PC-9 (cell line): ENCODE measurements at regions not wholly inside any gene's neighbourhood (a gene's known extent, or its start where the extent isn't known, plus 50 kb on each side); places are given as distances from the start of the nearest gene placed in this dataset.

Experiments
- BruUV-seq: library from RNA; stranded (reverse); fragments of 400-500 nt; replicated peaks from 2 replicates; lab custom pipeline; 2021; lab: Mats Ljungman, UMichigan
- CTCF ChIA-PET: fragments of 300-600 bp; sonication (Branson Sonifier 250); formaldehyde crosslinking; loops from one replicate; lab custom pipeline; 2022; ENCODE audit warnings: antibody characterized with exemption; lab: Charles Lee
- POLR2A ChIA-PET: fragments of 300-600 bp; sonication (Branson Sonifier 250); formaldehyde crosslinking; loops from one replicate; lab custom pipeline; 2022; ENCODE audit warnings: antibody characterized with exemption; ENCODE audit not compliant: unreplicated experiment; lab: Charles Lee
- DNase-seq, 2 experiments: peaks; one replicate each; pipeline versions ENCODE4 v3.0.0 to v3.0.0-alpha.2; 2015 to 2022; ENCODE audit warnings: mixed read lengths in 1 of 2
- H2AFZ ChIP-seq: fragments of 200-600 bp; sonication (generic); 2 replicates; pipeline ENCODE4 v1.8.1; 2017; ENCODE audit warnings: antibody characterized with exemption
- H3F3A ChIP-seq: fragments of 200-600 bp; sonication (generic); 2 replicates; pipeline ENCODE4 v1.8.1; 2017; ENCODE audit warnings: antibody characterized with exemption, mild to moderate bottlenecking, low read depth; ENCODE audit not compliant: insufficient read depth
- H3K27ac ChIP-seq: fragments of 200-600 bp; sonication (generic); 2 replicates; pipeline ENCODE4 v1.6.1; 2016; ENCODE audit warnings: mixed run types
- H3K27me3 ChIP-seq: fragments of 200-600 bp; sonication (generic); 2 replicates; pipeline ENCODE4 v1.6.1; 2016; ENCODE audit warnings: low read depth, mixed run types; ENCODE audit not compliant: insufficient read depth
- H3K36me3 ChIP-seq: fragments of 200-600 bp; sonication (generic); 2 replicates; pipeline ENCODE4 v1.6.1; 2016; ENCODE audit warnings: low read depth, mixed run types
- H3K4me1 ChIP-seq: fragments of 200-600 bp; sonication (generic); replicated peaks from 2 replicates; pipeline ENCODE4 v1.6.1; 2016; ENCODE audit warnings: mixed run types; ENCODE audit not compliant: insufficient read depth
- H3K4me2 ChIP-seq: fragments of 200-600 bp; sonication (generic); 2 replicates; pipeline ENCODE4 v1.6.1; 2017; ENCODE audit warnings: mixed run types
- H3K4me3 ChIP-seq: fragments of 200-600 bp; sonication (generic); 2 replicates; pipeline ENCODE4 v1.6.1; 2016; ENCODE audit warnings: mixed run types
- H3K79me2 ChIP-seq: fragments of 200-600 bp; sonication (generic); 2 replicates; pipeline ENCODE4 v1.6.1; 2017; ENCODE audit warnings: low read depth, mixed run types
- H3K9me2 ChIP-seq: fragments of 200-600 bp; sonication (generic); 2 replicates; pipeline ENCODE4 v1.8.1; 2017; ENCODE audit warnings: mild to moderate bottlenecking; ENCODE audit not compliant: insufficient read depth
- H3K9me3 ChIP-seq: fragments of 200-600 bp; sonication (generic); 2 replicates; pipeline ENCODE4 v1.8.1; 2016; ENCODE audit warnings: low read depth; ENCODE audit not compliant: insufficient read depth
- H4K20me1 ChIP-seq: fragments of 200-600 bp; sonication (generic); 2 replicates; pipeline ENCODE4 v1.8.1; 2017; ENCODE audit not compliant: insufficient read depth
- CTCF ChIP-seq: fragments of 200-600 bp; sonication (generic); conservative IDR thresholded peaks from 2 replicates; pipeline ENCODE4 v1.6.1; 2017; ENCODE audit warnings: mixed run types, antibody characterized with exemption, mild to moderate bottlenecking, moderate library complexity
- EZH2 ChIP-seq: fragments of 200-600 bp; sonication (generic); IDR thresholded peaks from 2 replicates; pipeline ENCODE4 v1.8.0; 2017; ENCODE audit warnings: antibody characterized with exemption, low read depth
- intact Hi-C: fragments of 100-400 bp; cut with micrococcal nuclease; formaldehyde crosslinking; loops from one replicate; pipeline ENCODE4 v1.10.0; 2022; ENCODE audit not compliant: unreplicated experiment

- Histone ChIP-seq H3K4me3 (no peak overlapping the region), H3K4me2 (no peak overlapping the region), H2AFZ (no peak overlapping the region), H3K9me2 (no peaks in the 10 kb centered on the region), H4K20me1 (no peaks in the 10 kb centered on the region), H3K27ac (no peak overlapping the region), H3K4me1 (no peaks in the 10 kb centered on the region), H3K79me2 (no peaks in the 10 kb centered on the region), H3K36me3 (no peaks in the 10 kb centered on the region), H3F3A (no peaks in the 10 kb centered on the region), H3K9me3 (no peaks in the 10 kb centered on the region), H3K27me3 (no peaks in the 10 kb centered on the region)
- CTCF ChIA-PET, result no interaction called here
- intact Hi-C loops, result no loop called here
- no peak for DNase-seq
- no TSS peak for BruUV-seq
- POLR2A ChIA-PET, result no interaction called here
- TF ChIP-seq CTCF (no peak), EZH2 (no peak)
These were observed 76.5 kb upstream of the ADRB1 start for GRCh38 chr10:113967126-113967525.

- H3K36me3 ChIP-seq, result no peaks in the 10 kb centered on the region
- H3K9me2 ChIP-seq, result no peaks in the 10 kb centered on the region
- no peaks in the 10 kb centered on the region for H4K20me1 ChIP-seq
- H2AFZ ChIP-seq, result no peak overlapping the region
- DNase-seq, result no peak
- no peak overlapping the region for H3K4me2 ChIP-seq
- BruUV-seq, result no TSS peak
- no peaks in the 10 kb centered on the region for H3K79me2 ChIP-seq
- intact Hi-C loops, result no loop called here
- TF ChIP-seq CTCF (no peak), EZH2 (no peak)
- H3F3A ChIP-seq, result no peaks in the 10 kb centered on the region
- no peaks in the 10 kb centered on the region for H3K9me3 ChIP-seq
- no peaks in the 10 kb centered on the region for H3K4me1 ChIP-seq
- no peak overlapping the region for H3K27ac ChIP-seq
- H3K4me3 ChIP-seq, result no peak overlapping the region
- H3K27me3 ChIP-seq, result no peaks in the 10 kb centered on the region
- ChIA-PET POLR2A (no interaction called here), CTCF (interaction anchor here (0.6 kb wide), 1 partner anchor 111 kb away, joined by 3 read pairs; no protein-coding TSS in a partner anchor)
These were observed 73.0 kb upstream of the ADRB1 start for GRCh38 chr10:113970641-113971040.

GRCh38 chr10:113971349-113971973 is 72.2 kb upstream of the ADRB1 start:
- ChIA-PET CTCF (interaction anchor here (0.6 kb wide), 1 partner anchor 110 kb away, joined by 3 read pairs; no protein-coding TSS in a partner anchor), POLR2A (no interaction called here)
- Histone ChIP-seq H3K4me1 (no peaks in the 10 kb centered on the region), H3F3A (no peaks in the 10 kb centered on the region), H3K27ac (no peak overlapping the region), H2AFZ (no peak overlapping the region), H3K4me3 (no peak overlapping the region), H4K20me1 (no peaks in the 10 kb centered on the region), H3K36me3 (no peaks in the 10 kb centered on the region), H3K9me3 (no peaks in the 10 kb centered on the region), H3K9me2 (no peaks in the 10 kb centered on the region), H3K4me2 (no peak overlapping the region), H3K79me2 (no peaks in the 10 kb centered on the region), H3K27me3 (no peaks in the 10 kb centered on the region)
- DNase-seq, result no peak
- no TSS peak for BruUV-seq
- TF ChIP-seq EZH2 (no peak), CTCF (no peak)
- intact Hi-C loops, result no loop called here
